Upper lobe of left lung (tissue), 6 donors: ENCODE measurements at regions not wholly inside any gene's neighbourhood (a gene's known extent, or its start where the extent isn't known, plus 50 kb on each side); places are given as distances from the start of the nearest gene placed in this dataset.

Experiments used
- ATAC-seq, 2 donors: fragments of 200-7000 bp; cut with Tn5 transposase; one replicate each; pipeline ENCODE4 v1.9.1; 2022; ENCODE audit warnings: mild to moderate bottlenecking in 2 of 2, moderate library complexity in 2 of 2; ENCODE audit not compliant: low FRiP score in 2 of 2
- DNase-seq, 2 donors: peaks; one replicate each; pipeline ENCODE4 v3.0.0-alpha.2; 2019 to 2020
- H3K27ac ChIP-seq, 4 donors: fragments of 200-600 bp; sonication (generic); one replicate each; pipeline ENCODE4 v1.5.1; 2016 to 2019
- H3K27me3 ChIP-seq, 4 donors: fragments of 200-600 bp; sonication (generic); one replicate each; pipeline ENCODE4 v1.5.1; 2017 to 2019
- H3K36me3 ChIP-seq, 4 donors: fragments of 200-600 bp; sonication (generic); one replicate each; pipeline ENCODE4 v1.5.1; 2016 to 2019
- H3K4me1 ChIP-seq, 4 donors: fragments of 200-600 bp; sonication (generic); one replicate each; pipeline ENCODE4 v1.5.1; 2018 to 2019
- H3K4me3 ChIP-seq, 4 donors: fragments of 200-600 bp; sonication (generic); one replicate each; pipeline ENCODE4 v1.5.1; 2017 to 2019; ENCODE audit warnings: mild to moderate bottlenecking in 2 of 4, moderate library complexity in 1 of 4
- H3K9me3 ChIP-seq, 4 donors: fragments of 200-600 bp; sonication (generic); one replicate each; pipeline ENCODE4 v1.5.1; 2018 to 2019
- CTCF ChIP-seq, 6 experiments: fragments of 450-650 bp in 4 of 6; fragments of 200-600 bp in 2 of 6; sonication (generic) in 2 of 6; IDR thresholded peaks; one replicate each; pipeline ENCODE4 v1.5.1; 2016 to 2019; ENCODE audit warnings: antibody characterized with exemption in 6 of 6
- EP300 ChIP-seq, 4 donors: sonication (generic); formaldehyde crosslinking; IDR thresholded peaks; one replicate each; pipeline ENCODE4 v1.5.1; 2017; ENCODE audit warnings: antibody characterized with exemption in 4 of 4, control low read depth in 2 of 4
- POLR2A ChIP-seq, 4 donors: fragments of 450-650 bp; IDR thresholded peaks; one replicate each; pipeline ENCODE4 v1.5.1; 2016 to 2017; ENCODE audit warnings: antibody characterized with exemption in 4 of 4, mild to moderate bottlenecking in 2 of 4
- POLR2AphosphoS5 ChIP-seq, 2 donors: sonication (generic); formaldehyde crosslinking; IDR thresholded peaks; one replicate each; pipeline ENCODE4 v1.5.1; 2017; ENCODE audit warnings: antibody characterized with exemption in 2 of 2
- WGBS, 2 donors: methylation state at CpG; one replicate each; pipeline ENCODE4 v1.1.5; 2017 to 2018; 5-methylcytosine and 5-hydroxymethylcytosine counted together
- donor health status: DM: no; HTN: no; CAD: no; lungs with moderate emphysema.
- donor health status: DM: no; HTN: yes; CAD: no; lungs with severe emphysema.

- no peaks in the 10 kb centered on the region for H3K4me1 ChIP-seq
- H3K9me3 ChIP-seq = no peaks in the 10 kb centered on the region
- H3K4me3 ChIP-seq = no peak overlapping the region
- DNase-seq (no peak), ATAC-seq (no peak)
- H3K36me3 ChIP-seq = no peaks in the 10 kb centered on the region
- no peaks in the 10 kb centered on the region for H3K27me3 ChIP-seq
- no peak overlapping the region for H3K27ac ChIP-seq
- no peak for TF ChIP-seq POLR2AphosphoS5 (IDR thresholded peaks at IDR 0.05)
- TF ChIP-seq POLR2A (IDR thresholded peaks at IDR 0.05) = no peak
- TF ChIP-seq EP300 (IDR thresholded peaks at IDR 0.05) = no peak
- no peak for TF ChIP-seq CTCF (IDR thresholded peaks at IDR 0.05)
These were observed 203.8 kb downstream of the SNX19 start for GRCh38 chr11:130712480-130712879.

- Histone ChIP-seq H3K27me3 (no peaks in the 10 kb centered on the region), H3K4me1 (no peaks in the 10 kb centered on the region), H3K27ac (no peak overlapping the region), H3K4me3 (no peak overlapping the region), H3K9me3 (no peaks in the 10 kb centered on the region), H3K36me3 (no peaks in the 10 kb centered on the region)
- DNase-seq (no peak), ATAC-seq (peak in 1 of 2 donors; percentile 65)
- 74 to 76% methylated on average over 4 of the region's 4 CpGs for WGBS, 2 donors
- TF ChIP-seq POLR2AphosphoS5 (IDR thresholded peaks at IDR 0.05) = no peak
- no peak for TF ChIP-seq CTCF (IDR thresholded peaks at IDR 0.05)
- no peak for TF ChIP-seq POLR2A (IDR thresholded peaks at IDR 0.05)
These were observed 201.0 kb downstream of the SNX19 start for GRCh38 chr11:130715085-130715876.

- DNase-seq = no peak
- no peaks in the 10 kb centered on the region for H3K36me3 ChIP-seq
- WGBS, 2 donors = 56 to 57% methylated on average over 1 of the region's 1 CpG
These were observed 200.4 kb downstream of the SNX19 start for GRCh38 chr11:130715877-130716220.

GRCh38 chr11:130718120-130718519 lies 198.2 kb downstream of the SNX19 start:
- ATAC-seq = no peak
- H3K27ac ChIP-seq = no peak overlapping the region
- WGBS, 2 donors = 87 to 94% methylated on average over 6 of the region's 6 CpGs
- H3K9me3 ChIP-seq = no peaks in the 10 kb centered on the region
- DNase-seq = no peak
- H3K27me3 ChIP-seq = no peaks in the 10 kb centered on the region
- TF ChIP-seq POLR2A (IDR thresholded peaks at IDR 0.05) (no peak), EP300 (IDR thresholded peaks at IDR 0.05) (no peak), CTCF (IDR thresholded peaks at IDR 0.05) (no peak), POLR2AphosphoS5 (IDR thresholded peaks at IDR 0.05) (no peak)
- H3K36me3 ChIP-seq = no peaks in the 10 kb centered on the region
- H3K4me1 ChIP-seq = no peaks in the 10 kb centered on the region
- H3K4me3 ChIP-seq = no peak overlapping the region

More at GRCh38 chr11:130715877-130716220, 200.4 kb downstream of the SNX19 start:
- no peaks in the 10 kb centered on the region for H3K9me3 ChIP-seq
- H3K27ac ChIP-seq = no peak overlapping the region
- no peaks in the 10 kb centered on the region for H3K4me1 ChIP-seq
- ATAC-seq = no peak
- no peak for TF ChIP-seq POLR2AphosphoS5 (IDR thresholded peaks at IDR 0.05)
- no peak for TF ChIP-seq CTCF (IDR thresholded peaks at IDR 0.05)
- TF ChIP-seq EP300 (IDR thresholded peaks at IDR 0.05) = no peak
- no peak for TF ChIP-seq POLR2A (IDR thresholded peaks at IDR 0.05)
- H3K27me3 ChIP-seq = no peaks in the 10 kb centered on the region
- no peak overlapping the region for H3K4me3 ChIP-seq
